ENCODE measurements at regions not wholly inside any gene's neighbourhood (a gene's known extent, or its start where the extent isn't known, plus 50 kb on each side); places are given as distances from the start of the nearest gene placed in this dataset.

- Histone ChIP-seq H3K27me3 (ENCODE audit: control insufficient read depth in 1 of 2, insufficient read depth in 2 of 2, low read length in 2 of 2) (no peaks in the 10 kb centered on the region), H3K4me3 (ENCODE audit: low read depth in 1 of 2, low read length in 2 of 2) (no peak overlapping the region), H3K27ac (ENCODE audit: low read depth, low read length) (no peak overlapping the region), H3K9ac (ENCODE audit: low read depth in 1 of 2, low read length in 2 of 2) (no peak overlapping the region), H3K36me3 (ENCODE audit: control insufficient read depth in 1 of 2, insufficient read depth in 2 of 2, low read length in 2 of 2) (no peaks in the 10 kb centered on the region), H3K9me3 (ENCODE audit: control insufficient read depth in 1 of 2, low read length in 2 of 2) (no peaks in the 10 kb centered on the region), H3K4me1 (ENCODE audit: control insufficient read depth in 1 of 2, insufficient read depth in 2 of 2, low read length in 2 of 2) (no peaks in the 10 kb centered on the region)
Observed at GRCh38 chr7:135847242-135847641, 98.6 kb upstream of the FAM180A start.

- no peak overlapping the region for H3K27ac ChIP-seq (ENCODE audit: low read depth, low read length)
- H3K36me3 ChIP-seq (ENCODE audit: control insufficient read depth in 1 of 2, insufficient read depth in 2 of 2, low read length in 2 of 2): no peaks in the 10 kb centered on the region
- no peaks in the 10 kb centered on the region for H3K9me3 ChIP-seq (ENCODE audit: control insufficient read depth in 1 of 2, low read length in 2 of 2)
- H3K4me1 ChIP-seq (ENCODE audit: control insufficient read depth in 1 of 2, insufficient read depth in 2 of 2, low read length in 2 of 2): no peaks in the 10 kb centered on the region
- no peaks in the 10 kb centered on the region for H3K27me3 ChIP-seq (ENCODE audit: control insufficient read depth in 1 of 2, insufficient read depth in 2 of 2, low read length in 2 of 2)
- H3K4me3 ChIP-seq (ENCODE audit: low read depth in 1 of 2, low read length in 2 of 2): no peak overlapping the region
- no peak overlapping the region for H3K9ac ChIP-seq (ENCODE audit: low read depth in 1 of 2, low read length in 2 of 2)
Observed at GRCh38 chr7:135846339-135846738, 97.7 kb upstream of the FAM180A start.

- no peaks in the 10 kb centered on the region for H3K27me3 ChIP-seq (ENCODE audit: control insufficient read depth in 1 of 2, insufficient read depth in 2 of 2, low read length in 2 of 2)
- H3K9me3 ChIP-seq (ENCODE audit: control insufficient read depth in 1 of 2, low read length in 2 of 2): no peaks in the 10 kb centered on the region
- H3K4me3 ChIP-seq (ENCODE audit: low read depth in 1 of 2, low read length in 2 of 2): no peak overlapping the region
Observed at GRCh38 chr7:135845415-135846075, 96.9 kb upstream of the FAM180A start.

GRCh38 chr7:135844903-135845302 lies 96.3 kb upstream of the FAM180A start:
- no peak overlapping the region for H3K9ac ChIP-seq (ENCODE audit: low read depth in 1 of 2, low read length in 2 of 2)
- no peaks in the 10 kb centered on the region for H3K9me3 ChIP-seq (ENCODE audit: control insufficient read depth in 1 of 2, low read length in 2 of 2)
- no peaks in the 10 kb centered on the region for H3K27me3 ChIP-seq (ENCODE audit: control insufficient read depth in 1 of 2, insufficient read depth in 2 of 2, low read length in 2 of 2)
- no peaks in the 10 kb centered on the region for H3K36me3 ChIP-seq (ENCODE audit: control insufficient read depth in 1 of 2, insufficient read depth in 2 of 2, low read length in 2 of 2)
- H3K4me3 ChIP-seq (ENCODE audit: low read depth in 1 of 2, low read length in 2 of 2): no peak overlapping the region
- H3K4me1 ChIP-seq (ENCODE audit: control insufficient read depth in 1 of 2, insufficient read depth in 2 of 2, low read length in 2 of 2): no peaks in the 10 kb centered on the region
- no peak overlapping the region for H3K27ac ChIP-seq (ENCODE audit: low read depth, low read length)

More at GRCh38 chr7:135845415-135846075, 96.9 kb upstream of the FAM180A start:
- Histone ChIP-seq H3K4me1 (ENCODE audit: control insufficient read depth in 1 of 2, insufficient read depth in 2 of 2, low read length in 2 of 2) (no peaks in the 10 kb centered on the region), H3K27ac (ENCODE audit: low read depth, low read length) (no peak overlapping the region), H3K9ac (ENCODE audit: low read depth in 1 of 2, low read length in 2 of 2) (no peak overlapping the region), H3K36me3 (ENCODE audit: control insufficient read depth in 1 of 2, insufficient read depth in 2 of 2, low read length in 2 of 2) (no peaks in the 10 kb centered on the region)

GRCh38 chr7:135843214-135843613 lies 94.6 kb upstream of the FAM180A start:
- H3K4me3 ChIP-seq (ENCODE audit: low read depth in 1 of 2, low read length in 2 of 2): no peak overlapping the region
- no peaks in the 10 kb centered on the region for H3K4me1 ChIP-seq (ENCODE audit: control insufficient read depth in 1 of 2, insufficient read depth in 2 of 2, low read length in 2 of 2)
- H3K9me3 ChIP-seq (ENCODE audit: control insufficient read depth in 1 of 2, low read length in 2 of 2): no peaks in the 10 kb centered on the region
- H3K27ac ChIP-seq (ENCODE audit: low read depth, low read length): no peak overlapping the region
- no peak overlapping the region for H3K9ac ChIP-seq (ENCODE audit: low read depth in 1 of 2, low read length in 2 of 2)
- no peaks in the 10 kb centered on the region for H3K36me3 ChIP-seq (ENCODE audit: control insufficient read depth in 1 of 2, insufficient read depth in 2 of 2, low read length in 2 of 2)
- H3K27me3 ChIP-seq (ENCODE audit: control insufficient read depth in 1 of 2, insufficient read depth in 2 of 2, low read length in 2 of 2): no peaks in the 10 kb centered on the region

- Histone ChIP-seq H3K36me3 (ENCODE audit: control insufficient read depth in 1 of 2, insufficient read depth in 2 of 2, low read length in 2 of 2) (no peaks in the 10 kb centered on the region), H3K27me3 (ENCODE audit: control insufficient read depth in 1 of 2, insufficient read depth in 2 of 2, low read length in 2 of 2) (no peaks in the 10 kb centered on the region), H3K4me3 (ENCODE audit: low read depth in 1 of 2, low read length in 2 of 2) (no peak overlapping the region), H3K4me1 (ENCODE audit: control insufficient read depth in 1 of 2, insufficient read depth in 2 of 2, low read length in 2 of 2) (no peaks in the 10 kb centered on the region), H3K27ac (ENCODE audit: low read depth, low read length) (no peak overlapping the region), H3K9me3 (ENCODE audit: control insufficient read depth in 1 of 2, low read length in 2 of 2) (no peaks in the 10 kb centered on the region), H3K9ac (ENCODE audit: low read depth in 1 of 2, low read length in 2 of 2) (no peak overlapping the region)
Observed at GRCh38 chr7:135842446-135843179, 94.0 kb upstream of the FAM180A start.

- Histone ChIP-seq H3K9ac (ENCODE audit: low read depth in 1 of 2, low read length in 2 of 2) (no peak overlapping the region), H3K27me3 (ENCODE audit: control insufficient read depth in 1 of 2, insufficient read depth in 2 of 2, low read length in 2 of 2) (no peaks in the 10 kb centered on the region), H3K9me3 (ENCODE audit: control insufficient read depth in 1 of 2, low read length in 2 of 2) (no peaks in the 10 kb centered on the region), H3K4me1 (ENCODE audit: control insufficient read depth in 1 of 2, insufficient read depth in 2 of 2, low read length in 2 of 2) (no peaks in the 10 kb centered on the region), H3K27ac (ENCODE audit: low read depth, low read length) (no peak overlapping the region), H3K36me3 (ENCODE audit: control insufficient read depth in 1 of 2, insufficient read depth in 2 of 2, low read length in 2 of 2) (no peaks in the 10 kb centered on the region), H3K4me3 (ENCODE audit: low read depth in 1 of 2, low read length in 2 of 2) (no peak overlapping the region)
Observed at GRCh38 chr7:135840591-135840990, 92.0 kb upstream of the FAM180A start.

- Histone ChIP-seq H3K27ac (ENCODE audit: low read depth, low read length) (no peak overlapping the region), H3K9me3 (ENCODE audit: control insufficient read depth in 1 of 2, low read length in 2 of 2) (no peaks in the 10 kb centered on the region), H3K36me3 (ENCODE audit: control insufficient read depth in 1 of 2, insufficient read depth in 2 of 2, low read length in 2 of 2) (no peaks in the 10 kb centered on the region), H3K27me3 (ENCODE audit: control insufficient read depth in 1 of 2, insufficient read depth in 2 of 2, low read length in 2 of 2) (no peaks in the 10 kb centered on the region), H3K4me3 (ENCODE audit: low read depth in 1 of 2, low read length in 2 of 2) (no peak overlapping the region), H3K4me1 (ENCODE audit: control insufficient read depth in 1 of 2, insufficient read depth in 2 of 2, low read length in 2 of 2) (no peaks in the 10 kb centered on the region), H3K9ac (ENCODE audit: low read depth in 1 of 2, low read length in 2 of 2) (no peak overlapping the region)
Observed at GRCh38 chr7:135837675-135838074, 89.1 kb upstream of the FAM180A start.

GRCh38 chr7:135834266-135834665 lies 85.7 kb upstream of the FAM180A start:
- H3K4me3 ChIP-seq (ENCODE audit: low read depth in 1 of 2, low read length in 2 of 2): no peak overlapping the region
- H3K27ac ChIP-seq (ENCODE audit: low read depth, low read length): no peak overlapping the region
- no peaks in the 10 kb centered on the region for H3K27me3 ChIP-seq (ENCODE audit: control insufficient read depth in 1 of 2, insufficient read depth in 2 of 2, low read length in 2 of 2)
- H3K9me3 ChIP-seq (ENCODE audit: control insufficient read depth in 1 of 2, low read length in 2 of 2): no peaks in the 10 kb centered on the region
- no peak overlapping the region for H3K9ac ChIP-seq (ENCODE audit: low read depth in 1 of 2, low read length in 2 of 2)
- H3K4me1 ChIP-seq (ENCODE audit: control insufficient read depth in 1 of 2, insufficient read depth in 2 of 2, low read length in 2 of 2): no peaks in the 10 kb centered on the region
- H3K36me3 ChIP-seq (ENCODE audit: control insufficient read depth in 1 of 2, insufficient read depth in 2 of 2, low read length in 2 of 2): no peaks in the 10 kb centered on the region

GRCh38 chr7:135833642-135834041 lies 85.0 kb upstream of the FAM180A start:
- Histone ChIP-seq H3K9me3 (ENCODE audit: control insufficient read depth in 1 of 2, low read length in 2 of 2) (no peaks in the 10 kb centered on the region), H3K36me3 (ENCODE audit: control insufficient read depth in 1 of 2, insufficient read depth in 2 of 2, low read length in 2 of 2) (no peaks in the 10 kb centered on the region), H3K4me1 (ENCODE audit: control insufficient read depth in 1 of 2, insufficient read depth in 2 of 2, low read length in 2 of 2) (no peaks in the 10 kb centered on the region), H3K4me3 (ENCODE audit: low read depth in 1 of 2, low read length in 2 of 2) (no peak overlapping the region), H3K27ac (ENCODE audit: low read depth, low read length) (no peak overlapping the region), H3K9ac (ENCODE audit: low read depth in 1 of 2, low read length in 2 of 2) (no peak overlapping the region), H3K27me3 (ENCODE audit: control insufficient read depth in 1 of 2, insufficient read depth in 2 of 2, low read length in 2 of 2) (no peaks in the 10 kb centered on the region)

Data from duodenal mucosa (tissue), 2 donors.